LNCAP (cell line): ENCODE measurements at regions not wholly inside any gene's neighbourhood (a gene's known extent, or its start where the extent isn't known, plus 50 kb on each side); places are given as distances from the start of the nearest gene placed in this dataset.

Source experiments
- CTCF ChIP-seq: fragments of 450-650 bp; IDR thresholded peaks from 2 replicates; pipeline ENCODE4 v1.5.1; 2017; ENCODE audit warnings: mild to moderate bottlenecking

GRCh38 chr1:56225964-56226815, 353.2 kb downstream of the PLPP3 start:
- no peak for TF ChIP-seq CTCF

- no peak for TF ChIP-seq CTCF
Observed at GRCh38 chr1:56223968-56224367, 355.4 kb downstream of the PLPP3 start.

- TF ChIP-seq CTCF = no peak
Observed at GRCh38 chr1:56222914-56223540, 356.3 kb downstream of the PLPP3 start.

GRCh38 chr1:56220021-56220420, 359.3 kb downstream of the PLPP3 start:
- TF ChIP-seq CTCF = no peak

- TF ChIP-seq CTCF = no peak
Observed at GRCh38 chr1:56218023-56218422, 361.3 kb downstream of the PLPP3 start.

- no peak for TF ChIP-seq CTCF
Observed at GRCh38 chr1:56216218-56216617, 363.1 kb downstream of the PLPP3 start.

- TF ChIP-seq CTCF = no peak
Observed at GRCh38 chr1:56215771-56216170, 363.6 kb downstream of the PLPP3 start.
